Stimulated activated CD4-positive, alpha-beta T cell treated with anti-CD3 and anti-CD28 coated beads, Interleukin-15, amount 100 ng/mL, for 1 hour (primary cell): ENCODE measurements at regions not wholly inside any gene's neighbourhood (a gene's known extent, or its start where the extent isn't known, plus 50 kb on each side); places are given as distances from the start of the nearest gene placed in this dataset.
"Not testable (repeated sequence)": the region's sequence is repeated elsewhere in the genome, so short reads cannot be mapped to it uniquely, and the experiment has no call there.

ENCODE experiments used
- DNase-seq, 2 donors: peaks; one replicate each; pipeline ENCODE4 v3.0.0-alpha.2; 2020; ENCODE audit warnings: low read depth in 1 of 2, low spot score in 1 of 2

- no peak for DNase-seq
Observed at GRCh38 chr3:194860725-194861124, 175.0 kb downstream of the FAM43A start.

GRCh38 chr3:194861375-194861774, 175.7 kb downstream of the FAM43A start:
- no peak for DNase-seq

- no peak for DNase-seq
Observed at GRCh38 chr3:194865061-194865460, 179.4 kb downstream of the FAM43A start.

DNA sequence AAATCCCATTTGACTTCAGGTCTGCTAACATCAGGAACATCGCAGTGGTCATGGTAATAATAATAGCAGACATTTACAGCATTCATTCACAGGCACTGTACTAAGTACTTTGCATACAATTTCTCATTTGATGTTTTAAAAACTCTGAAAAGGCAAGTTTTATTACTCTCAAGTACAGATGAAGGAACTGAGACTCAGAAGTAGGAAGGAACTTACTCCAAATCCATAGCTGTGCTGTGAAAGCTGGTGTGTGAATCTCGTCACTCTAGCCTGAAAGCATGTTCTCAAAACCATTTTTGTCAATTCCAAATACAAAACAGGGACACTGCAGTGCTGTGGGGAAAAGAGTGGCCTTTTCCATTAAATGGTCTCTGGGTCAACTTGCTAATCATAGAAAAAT, 179.9 kb downstream of the FAM43A start:
- no peak for DNase-seq

GRCh38 chr3:194866236-194866635, 180.6 kb downstream of the FAM43A start:
- no peak for DNase-seq

- DNase-seq, result no peak
Observed at GRCh38 chr3:194867270-194867983, 181.7 kb downstream of the FAM43A start.

DNA sequence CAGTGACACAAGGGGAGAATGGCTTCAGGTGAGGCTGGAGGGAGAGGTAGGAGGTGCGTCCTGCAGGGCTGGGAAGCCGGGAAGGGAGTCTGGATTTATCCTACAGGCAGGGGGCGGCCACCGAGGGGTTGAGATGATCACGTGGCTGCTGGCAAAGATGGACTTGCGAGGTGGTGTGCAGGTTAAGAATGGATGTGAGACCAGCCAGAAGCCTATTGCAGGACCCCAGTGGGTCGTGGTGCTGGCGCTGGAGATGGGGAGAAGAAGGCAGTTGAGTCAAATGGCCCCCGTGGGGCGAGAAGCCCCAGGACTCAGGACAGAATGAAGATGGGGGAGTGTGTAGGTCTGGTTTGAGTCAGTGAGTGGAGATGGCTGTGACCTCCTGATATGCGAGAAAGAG, 183.1 kb downstream of the FAM43A start:
- DNase-seq, result no peak

GRCh38 chr3:194869482-194870169, 183.9 kb downstream of the FAM43A start:
- DNase-seq, result no peak

GRCh38 chr3:194870394-194871110, 184.9 kb downstream of the FAM43A start:
- no peak for DNase-seq

DNA sequence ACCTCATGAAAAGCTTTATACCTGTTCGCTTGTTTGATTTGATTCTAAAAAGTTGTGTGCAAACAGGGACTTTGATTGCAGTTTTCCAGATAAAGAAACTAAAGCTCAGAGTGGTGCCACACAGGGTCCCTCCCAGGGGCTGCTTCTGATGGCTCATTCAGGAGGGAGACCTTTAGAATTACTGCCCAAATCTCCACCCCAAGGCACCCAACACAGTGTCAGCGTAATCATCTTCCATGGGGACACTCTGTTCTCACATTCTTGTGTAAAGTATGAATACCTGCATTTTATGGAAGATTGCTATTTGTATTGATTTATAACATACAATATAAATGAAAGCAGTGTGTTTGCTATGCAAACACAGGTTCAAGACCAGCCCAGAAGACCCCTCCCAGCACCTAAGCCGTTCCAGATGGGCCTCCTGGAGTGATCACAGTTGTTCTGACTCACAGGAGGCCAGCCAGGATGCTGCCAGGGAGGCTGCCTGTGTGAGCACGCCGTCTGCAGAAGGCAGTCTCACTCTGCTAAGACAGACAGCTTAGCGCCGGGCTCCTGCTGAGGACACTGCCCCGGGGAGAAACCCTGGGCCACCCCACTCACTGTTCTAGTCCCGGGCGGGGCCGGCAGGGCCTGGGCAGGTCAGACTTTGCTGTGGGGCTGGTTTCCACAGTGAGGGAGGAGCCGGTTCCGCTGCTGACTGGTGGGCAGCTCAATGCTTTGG, 185.6 kb downstream of the FAM43A start:
- DNase-seq, result no peak

GRCh38 chr3:194871864-194872668, 186.4 kb downstream of the FAM43A start:
- no peak for DNase-seq

DNA sequence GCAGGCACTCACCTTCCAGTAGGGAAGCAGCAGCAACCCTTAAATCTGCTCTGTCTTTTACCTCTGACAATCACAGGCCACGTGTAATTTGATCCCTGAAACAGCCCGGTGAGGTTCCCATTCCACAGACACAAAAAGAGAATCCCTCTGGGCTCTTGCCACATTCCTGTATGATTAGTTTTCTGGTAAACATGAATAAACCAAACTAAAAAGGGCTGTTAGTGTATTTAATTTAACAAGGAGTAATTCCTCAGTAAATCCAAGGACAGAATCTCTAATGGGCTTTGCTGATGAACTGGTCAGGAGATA, 186.9 kb downstream of the FAM43A start:
- no peak for DNase-seq

DNA sequence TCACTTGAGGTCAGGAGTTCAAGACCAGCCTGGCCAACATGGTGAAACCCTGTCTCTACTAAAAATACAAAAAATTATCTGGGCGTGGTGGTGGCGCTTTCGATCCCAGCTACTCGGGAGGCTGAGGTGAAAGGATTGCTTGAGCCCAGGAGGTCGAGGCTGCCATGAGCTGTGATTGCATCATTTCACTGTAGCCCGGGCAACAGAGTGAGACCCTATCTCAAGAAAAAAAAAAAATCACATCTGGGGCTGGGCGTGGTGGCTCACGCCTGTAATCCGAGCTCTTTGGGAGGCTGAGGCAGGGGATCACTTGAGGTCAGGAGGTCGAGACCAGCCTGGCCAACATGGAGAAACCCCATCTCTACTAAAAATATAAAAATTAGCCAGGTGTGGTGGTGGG, 187.8 kb downstream of the FAM43A start:
- DNase-seq, result not testable (repeated sequence)

- DNase-seq, result no peak
Observed at GRCh38 chr3:194874206-194874605, 188.5 kb downstream of the FAM43A start.

DNA sequence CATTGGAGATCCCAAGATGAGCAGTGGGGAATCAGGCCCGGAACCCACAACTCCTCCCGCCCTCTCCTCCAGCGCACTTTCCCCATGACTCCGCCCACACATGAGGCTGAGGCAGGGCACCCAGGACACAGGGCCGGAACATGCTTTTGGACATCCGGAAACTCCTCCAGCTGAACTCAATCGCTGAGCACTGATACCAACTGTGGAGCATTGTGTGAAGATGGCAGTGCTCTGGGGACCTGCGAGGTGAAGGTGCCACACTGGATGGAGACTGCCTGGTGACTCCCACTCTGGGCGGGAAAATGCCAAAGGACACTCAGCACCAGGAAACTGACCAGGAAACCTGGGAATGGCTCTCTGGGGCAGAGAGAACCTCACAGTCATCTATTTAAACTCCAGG, 189.1 kb downstream of the FAM43A start:
- no peak for DNase-seq

DNA sequence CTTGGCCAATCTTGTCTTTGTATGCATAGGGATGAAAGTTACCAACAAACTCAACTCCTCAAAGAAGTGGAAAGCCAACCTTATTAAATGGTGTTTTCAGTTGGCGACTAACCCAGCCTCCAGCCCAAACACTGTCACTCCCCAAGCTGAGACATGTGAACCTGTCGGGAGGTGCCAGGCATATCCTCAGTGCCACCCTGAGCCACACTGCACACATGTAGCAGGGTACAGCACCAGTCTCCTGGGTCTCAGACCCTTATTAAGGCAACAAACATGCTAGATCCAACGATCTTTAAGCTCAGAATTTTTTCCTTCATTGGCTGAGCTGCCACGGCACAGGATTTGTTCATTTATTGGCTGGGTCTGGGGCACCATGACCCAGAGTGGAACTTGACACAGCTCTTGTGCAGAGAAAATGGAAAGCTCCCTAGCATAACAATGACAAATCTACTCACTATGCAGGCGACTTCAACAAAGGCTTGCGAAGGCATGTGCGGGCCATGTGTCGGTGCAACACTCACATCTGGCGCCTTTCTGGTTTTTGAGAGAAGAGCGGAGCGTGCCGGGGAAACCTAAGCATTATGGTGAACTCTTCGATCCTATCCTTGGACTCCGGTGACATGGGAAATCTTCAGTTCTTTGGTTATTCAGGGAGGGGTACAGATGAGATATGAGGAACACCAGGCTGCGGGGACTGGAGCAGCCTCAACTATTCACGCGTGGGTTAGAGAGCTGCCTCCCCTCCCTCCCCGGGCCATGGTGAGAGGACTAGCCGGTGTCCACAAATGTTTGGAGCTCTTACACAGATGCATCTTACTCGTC, 190.1 kb downstream of the FAM43A start:
- DNase-seq, result no peak

GRCh38 chr3:194876403-194877095, 190.9 kb downstream of the FAM43A start:
- no peak for DNase-seq

DNA sequence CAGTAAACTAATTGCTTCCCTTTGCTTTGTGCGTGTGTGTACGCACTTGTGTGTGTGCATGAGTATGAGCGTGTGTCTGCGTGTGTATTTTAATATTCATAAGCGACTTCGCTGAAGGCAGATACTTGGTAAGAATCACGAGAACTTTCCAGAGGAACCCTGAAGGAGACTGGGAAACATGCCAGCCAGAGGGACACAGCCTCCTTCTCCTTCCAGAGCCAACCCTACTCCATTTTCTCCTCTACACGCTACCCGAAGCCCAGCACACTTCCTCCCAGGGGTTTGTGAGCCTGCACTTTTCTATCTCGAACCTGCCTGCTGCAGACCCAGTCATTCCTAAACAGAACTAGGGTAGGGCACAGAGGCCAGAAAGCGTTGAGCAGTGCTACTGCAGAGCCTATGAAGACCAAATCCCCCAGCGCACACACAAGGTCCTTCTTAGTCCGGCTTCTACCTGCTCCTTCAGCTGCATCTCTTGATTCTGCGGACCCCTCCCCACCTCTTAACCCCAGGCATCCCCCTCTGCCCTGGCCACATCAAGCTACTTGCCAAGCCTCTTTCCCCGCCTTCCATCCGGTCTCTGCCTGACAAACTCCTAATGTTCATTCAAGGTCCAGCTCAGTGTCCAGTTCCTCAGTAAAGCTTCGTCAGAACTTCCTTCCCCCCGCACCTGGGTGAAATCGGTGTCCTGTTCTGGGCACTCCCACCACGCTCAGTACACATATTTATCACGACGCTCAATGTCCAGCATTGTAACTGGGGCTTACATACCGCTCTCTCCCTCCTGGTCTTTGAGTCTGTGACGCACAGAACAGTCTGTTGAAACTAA, 191.8 kb downstream of the FAM43A start:
- DNase-seq, result no peak
